ENCODE measurements at regions not wholly inside any gene's neighbourhood (a gene's known extent, or its start where the extent isn't known, plus 50 kb on each side); places are given as distances from the start of the nearest gene placed in this dataset.

DNA sequence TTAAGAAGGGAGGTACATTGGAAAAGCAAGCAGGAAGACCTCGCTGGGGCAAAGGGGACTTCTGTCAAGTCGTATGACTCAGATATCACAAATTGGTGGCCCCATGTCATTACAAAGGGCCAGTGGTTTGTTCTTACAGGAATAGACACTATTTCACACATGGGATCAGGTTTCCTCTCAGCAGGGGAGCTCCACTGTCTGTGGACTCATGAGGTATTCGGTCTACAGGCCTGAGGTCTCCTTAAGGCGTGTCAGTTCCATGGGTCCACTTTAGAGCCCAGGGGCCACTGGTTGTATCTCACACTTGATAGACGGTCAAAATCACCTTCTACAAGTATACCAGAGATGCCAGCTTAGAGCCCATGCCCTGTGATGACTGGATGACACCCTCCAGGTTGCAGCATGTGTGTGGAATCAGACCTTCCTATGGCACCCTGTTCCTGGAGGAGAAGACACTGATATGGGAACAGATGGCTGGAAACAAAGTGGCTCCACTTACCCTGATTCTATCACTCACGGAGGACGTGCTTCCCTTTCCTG, 288.1 kb upstream of the B3GAT1 start:
- TF ChIP-seq TP53 (CRISPR knock-in tag; IDR thresholded peaks at IDR 0.05), result no peak
- TF ChIP-seq USF2 (CRISPR knock-in tag; IDR thresholded peaks at IDR 0.05), result no peak
- TF ChIP-seq, protein P1, sequence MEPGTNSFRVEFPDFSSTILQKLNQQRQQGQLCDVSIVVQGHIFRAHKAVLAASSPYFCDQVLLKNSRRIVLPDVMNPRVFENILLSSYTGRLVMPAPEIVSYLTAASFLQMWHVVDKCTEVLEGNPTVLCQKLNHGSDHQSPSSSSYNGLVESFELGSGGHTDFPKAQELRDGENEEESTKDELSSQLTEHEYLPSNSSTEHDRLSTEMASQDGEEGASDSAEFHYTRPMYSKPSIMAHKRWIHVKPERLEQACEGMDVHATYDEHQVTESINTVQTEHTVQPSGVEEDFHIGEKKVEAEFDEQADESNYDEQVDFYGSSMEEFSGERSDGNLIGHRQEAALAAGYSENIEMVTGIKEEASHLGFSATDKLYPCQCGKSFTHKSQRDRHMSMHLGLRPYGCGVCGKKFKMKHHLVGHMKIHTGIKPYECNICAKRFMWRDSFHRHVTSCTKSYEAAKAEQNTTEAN (CRISPR knock-in tag; IDR thresholded peaks at IDR 0.05), result no peak
- no peak for TF ChIP-seq HMGA2 (CRISPR knock-in tag; IDR thresholded peaks at IDR 0.05)
- no peak for TF ChIP-seq ATF6 (CRISPR knock-in tag; IDR thresholded peaks at IDR 0.05)
- no peak for TF ChIP-seq ZBTB21 (CRISPR knock-in tag; IDR thresholded peaks at IDR 0.05; ENCODE audit: borderline replicate concordance)
- TF ChIP-seq ZNF425 (CRISPR knock-in tag; conservative IDR thresholded peaks at IDR 0.05), result no peak
- no peak for TF ChIP-seq GRHL2 (CRISPR knock-in tag; IDR thresholded peaks at IDR 0.05; ENCODE audit: insufficient replicate concordance, severe bottlenecking)
- TF ChIP-seq EMX1 (CRISPR knock-in tag; IDR thresholded peaks at IDR 0.05), result no peak
- TF ChIP-seq MLX (CRISPR knock-in tag; IDR thresholded peaks at IDR 0.05), result no peak
- no peak for TF ChIP-seq E2F4 (CRISPR knock-in tag; IDR thresholded peaks at IDR 0.05; ENCODE audit: borderline replicate concordance, low read depth)
- TF ChIP-seq ZNF423 (CRISPR knock-in tag; IDR thresholded peaks at IDR 0.05), result no peak
- TF ChIP-seq, protein P2, sequence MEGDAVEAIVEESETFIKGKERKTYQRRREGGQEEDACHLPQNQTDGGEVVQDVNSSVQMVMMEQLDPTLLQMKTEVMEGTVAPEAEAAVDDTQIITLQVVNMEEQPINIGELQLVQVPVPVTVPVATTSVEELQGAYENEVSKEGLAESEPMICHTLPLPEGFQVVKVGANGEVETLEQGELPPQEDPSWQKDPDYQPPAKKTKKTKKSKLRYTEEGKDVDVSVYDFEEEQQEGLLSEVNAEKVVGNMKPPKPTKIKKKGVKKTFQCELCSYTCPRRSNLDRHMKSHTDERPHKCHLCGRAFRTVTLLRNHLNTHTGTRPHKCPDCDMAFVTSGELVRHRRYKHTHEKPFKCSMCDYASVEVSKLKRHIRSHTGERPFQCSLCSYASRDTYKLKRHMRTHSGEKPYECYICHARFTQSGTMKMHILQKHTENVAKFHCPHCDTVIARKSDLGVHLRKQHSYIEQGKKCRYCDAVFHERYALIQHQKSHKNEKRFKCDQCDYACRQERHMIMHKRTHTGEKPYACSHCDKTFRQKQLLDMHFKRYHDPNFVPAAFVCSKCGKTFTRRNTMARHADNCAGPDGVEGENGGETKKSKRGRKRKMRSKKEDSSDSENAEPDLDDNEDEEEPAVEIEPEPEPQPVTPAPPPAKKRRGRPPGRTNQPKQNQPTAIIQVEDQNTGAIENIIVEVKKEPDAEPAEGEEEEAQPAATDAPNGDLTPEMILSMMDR (IDR thresholded peaks at IDR 0.05), result no peak
- no peak for TF ChIP-seq FOXK1 (CRISPR knock-in tag; IDR thresholded peaks at IDR 0.05)
- TF ChIP-seq, protein P3, sequence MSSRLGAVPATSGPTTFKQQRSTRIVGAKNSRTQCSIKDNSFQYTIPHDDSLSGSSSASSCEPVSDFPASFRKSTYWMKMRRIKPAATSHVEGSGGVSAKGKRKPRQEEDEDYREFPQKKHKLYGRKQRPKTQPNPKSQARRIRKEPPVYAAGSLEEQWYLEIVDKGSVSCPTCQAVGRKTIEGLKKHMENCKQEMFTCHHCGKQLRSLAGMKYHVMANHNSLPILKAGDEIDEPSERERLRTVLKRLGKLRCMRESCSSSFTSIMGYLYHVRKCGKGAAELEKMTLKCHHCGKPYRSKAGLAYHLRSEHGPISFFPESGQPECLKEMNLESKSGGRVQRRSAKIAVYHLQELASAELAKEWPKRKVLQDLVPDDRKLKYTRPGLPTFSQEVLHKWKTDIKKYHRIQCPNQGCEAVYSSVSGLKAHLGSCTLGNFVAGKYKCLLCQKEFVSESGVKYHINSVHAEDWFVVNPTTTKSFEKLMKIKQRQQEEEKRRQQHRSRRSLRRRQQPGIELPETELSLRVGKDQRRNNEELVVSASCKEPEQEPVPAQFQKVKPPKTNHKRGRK (CRISPR knock-in tag; IDR thresholded peaks at IDR 0.05; ENCODE audit: borderline replicate concordance), result no peak
- no peak for TF ChIP-seq ZNF219 (CRISPR knock-in tag; IDR thresholded peaks at IDR 0.05; ENCODE audit: borderline replicate concordance)
- no peak for TF ChIP-seq MXD4 (CRISPR knock-in tag; IDR thresholded peaks at IDR 0.05; ENCODE audit: borderline replicate concordance)
- ATAC-seq (no peak), DNase-seq (ENCODE audit: low spot score) (no peak)
- ChIA-PET POLR2A (no interaction called here), CTCF (interaction anchor here (1.5 kb wide), 1 partner anchor 26 kb away, joined by 3 read pairs; no protein-coding TSS in a partner anchor)
- Mint-ChIP-seq H3K27ac (no peak overlapping the region), H3K27me3 (ENCODE audit: low read depth) (no peaks in the 10 kb centered on the region; the same call in 1 of the 2 replicates), H3K4me1 (peaks cover 3% of the 10 kb centered on the region), H3K36me3 (no peaks in the 10 kb centered on the region), H3K4me3 (no peak overlapping the region), H3K9me3 (peaks cover 25% of the 10 kb centered on the region)

Measured in WTC11 (cell line).